Spinal cord (tissue), 1 donor: ENCODE measurements at regions not wholly inside any gene's neighbourhood (a gene's known extent, or its start where the extent isn't known, plus 50 kb on each side); places are given as distances from the start of the nearest gene placed in this dataset.

Experiments used
- small RNA-seq: library from RNA; depleted of rRNA; stranded (forward); fragments of <200 nt; gene quantifications from one replicate; pipeline ENCODE3, GENCODE V24; 2014; ENCODE audit warnings: low replicate concordance

Small RNA genes lying in the stretch of these regions (small RNA-seq; reads per million reads assigned to genes)
- gene RF00003 (0.22 reads per million, percentile 11 among the genes with 10 or more reads in this experiment), gene RNVU1-4 (0.14 reads per million)
